Stomach (tissue), 4 donors: ENCODE measurements at regions not wholly inside any gene's neighbourhood (a gene's known extent, or its start where the extent isn't known, plus 50 kb on each side); places are given as distances from the start of the nearest gene placed in this dataset.

ENCODE experiments used
- CTCF ChIP-seq, 7 experiments: fragments of 450-650 bp in 4 of 7; fragments of 200-600 bp in 3 of 7; sonication (generic) in 3 of 7; IDR thresholded peaks; one replicate each; pipeline ENCODE4 v1.5.1; 2016 to 2019; ENCODE audit warnings: antibody characterized with exemption in 7 of 7, control low read depth in 2 of 7, mild to moderate bottlenecking in 1 of 7
- EP300 ChIP-seq: sonication (generic); formaldehyde crosslinking; IDR thresholded peaks from one replicate; pipeline ENCODE4 v1.6.1; 2017; ENCODE audit warnings: antibody characterized with exemption
- POLR2A ChIP-seq, 4 donors: fragments of 450-650 bp; IDR thresholded peaks; one replicate each; pipeline ENCODE4 v1.6.1; 2016; ENCODE audit warnings: antibody characterized with exemption in 4 of 4, control low read depth in 2 of 4, mild to moderate bottlenecking in 1 of 4, moderate library complexity in 1 of 4
- POLR2AphosphoS5 ChIP-seq, 3 donors: sonication (generic); formaldehyde crosslinking; IDR thresholded peaks; one replicate each; pipeline ENCODE4 v1.6.1; 2016; ENCODE audit warnings: antibody characterized with exemption in 3 of 3

GRCh38 chr1:38371505-38371844 is 324.9 kb upstream of the POU3F1 start:
- TF ChIP-seq CTCF (IDR thresholded peaks at IDR 0.05), result no peak
- TF ChIP-seq POLR2A (IDR thresholded peaks at IDR 0.05), result no peak
- no peak for TF ChIP-seq POLR2AphosphoS5 (IDR thresholded peaks at IDR 0.05)
- TF ChIP-seq EP300, result no peak
